RWPE1 (cell line): ENCODE measurements at regions not wholly inside any gene's neighbourhood (a gene's known extent, or its start where the extent isn't known, plus 50 kb on each side); places are given as distances from the start of the nearest gene placed in this dataset.
A peak's percentile ranks its signal among the peaks of the same experiment; 100 is the strongest.

ENCODE experiments used
- CTCF ChIA-PET: fragments of 350-600 bp; sonication (Branson Sonifier 250); formaldehyde crosslinking; extraction: SDS; loops from one replicate; lab custom pipeline; 2021; lab: Yijun Ruan, JAX
- POLR2A ChIA-PET: fragments of 400-600 bp; formaldehyde crosslinking; extraction: SDS; loops from one replicate; lab custom pipeline; 2020; ENCODE audit warnings: antibody characterized with exemption; ENCODE audit not compliant: low non-redundant PET; lab: Yijun Ruan, JAX
- DNase-seq: peaks from one replicate; pipeline ENCODE4 v3.0.0; 2012; ENCODE audit warnings: low spot score
- H3K27ac ChIP-seq: fragments of 450-650 bp; 2 replicates; pipeline ENCODE4 v1.5.1; 2017
- TF ChIP-seq, protein P1 (sequence below): fragments of 450-650 bp; conservative IDR thresholded peaks from 2 replicates; pipeline ENCODE4 v1.5.1; 2017; ENCODE audit warnings: low read depth, mild to moderate bottlenecking

DNA sequence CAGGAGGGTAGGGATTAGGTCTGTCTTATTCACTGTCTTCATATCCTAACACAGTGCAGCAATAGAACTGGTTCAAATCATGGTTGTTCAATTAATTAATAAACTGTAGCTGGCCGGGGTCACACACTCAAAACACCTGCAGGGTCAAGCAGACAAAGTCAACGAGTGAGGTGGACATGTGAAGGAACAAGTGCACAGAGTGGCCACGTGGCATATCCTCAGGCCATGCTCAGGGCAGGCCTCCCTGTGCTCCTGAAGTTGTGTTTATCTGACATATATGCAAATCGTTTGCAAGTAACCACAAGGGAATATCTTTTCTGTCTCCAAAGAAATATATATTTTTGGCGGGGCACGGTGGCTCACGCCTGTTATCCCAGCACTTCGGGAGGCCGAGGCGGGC, 98.5 kb upstream of the ZMIZ1 start:
- ChIA-PET CTCF (interaction anchor here (1.8 kb wide), 1 partner anchor 11 kb away, joined by 4 read pairs; no protein-coding TSS in a partner anchor), POLR2A (no interaction called here)
- H3K27ac ChIP-seq: no peak overlapping the region
- TF ChIP-seq, protein P1, sequence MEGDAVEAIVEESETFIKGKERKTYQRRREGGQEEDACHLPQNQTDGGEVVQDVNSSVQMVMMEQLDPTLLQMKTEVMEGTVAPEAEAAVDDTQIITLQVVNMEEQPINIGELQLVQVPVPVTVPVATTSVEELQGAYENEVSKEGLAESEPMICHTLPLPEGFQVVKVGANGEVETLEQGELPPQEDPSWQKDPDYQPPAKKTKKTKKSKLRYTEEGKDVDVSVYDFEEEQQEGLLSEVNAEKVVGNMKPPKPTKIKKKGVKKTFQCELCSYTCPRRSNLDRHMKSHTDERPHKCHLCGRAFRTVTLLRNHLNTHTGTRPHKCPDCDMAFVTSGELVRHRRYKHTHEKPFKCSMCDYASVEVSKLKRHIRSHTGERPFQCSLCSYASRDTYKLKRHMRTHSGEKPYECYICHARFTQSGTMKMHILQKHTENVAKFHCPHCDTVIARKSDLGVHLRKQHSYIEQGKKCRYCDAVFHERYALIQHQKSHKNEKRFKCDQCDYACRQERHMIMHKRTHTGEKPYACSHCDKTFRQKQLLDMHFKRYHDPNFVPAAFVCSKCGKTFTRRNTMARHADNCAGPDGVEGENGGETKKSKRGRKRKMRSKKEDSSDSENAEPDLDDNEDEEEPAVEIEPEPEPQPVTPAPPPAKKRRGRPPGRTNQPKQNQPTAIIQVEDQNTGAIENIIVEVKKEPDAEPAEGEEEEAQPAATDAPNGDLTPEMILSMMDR: no peak
- DNase-seq: no peak

DNA sequence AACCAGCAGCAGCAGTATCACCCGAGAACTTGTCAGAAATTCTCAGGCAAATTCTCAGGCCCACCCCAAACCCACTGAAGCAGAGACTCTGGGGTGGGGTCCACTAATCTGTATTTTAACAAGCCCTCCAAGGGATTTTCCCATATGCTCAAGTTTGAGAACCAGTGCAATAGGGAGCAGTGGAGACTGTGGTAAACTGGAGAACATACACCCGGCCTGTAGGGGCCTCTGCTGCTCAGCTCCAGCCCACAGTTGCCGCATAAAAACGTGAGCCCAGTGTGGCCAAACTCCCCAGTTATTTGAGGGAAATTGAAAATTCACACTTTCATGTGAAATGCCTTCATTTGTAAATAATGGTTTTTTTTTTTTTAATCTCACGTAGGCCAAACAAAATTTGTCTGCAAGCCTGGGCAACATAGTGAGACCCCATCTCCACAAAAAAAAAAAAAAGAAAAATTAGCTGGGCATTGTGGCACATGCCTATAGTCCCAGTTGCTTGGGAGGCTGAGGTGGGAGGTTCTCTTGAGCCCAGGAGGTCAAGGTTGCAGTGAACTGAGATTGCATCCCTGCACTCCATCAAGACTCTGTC, 97.6 kb upstream of the ZMIZ1 start:
- POLR2A ChIA-PET: no interaction called here

GRCh38 chr10:78972160-78972946, 96.4 kb upstream of the ZMIZ1 start:
- POLR2A ChIA-PET: no interaction called here
- DNase-seq: no peak
- peak overlapping the region; percentile 98 for H3K27ac ChIP-seq
- CTCF ChIA-PET: interaction anchor here (0.6 kb wide), 1 partner anchor 1799 kb away, joined by 3 read pairs; no protein-coding TSS in a partner anchor
- TF ChIP-seq, protein P1: no peak

More for the DNA sequence above, 97.6 kb upstream of the ZMIZ1 start:
- DNase-seq: no peak
- CTCF ChIA-PET: interaction anchor here (0.6 to 1.8 kb wide), 2 partner anchors 12 to 244 kb away, joined by 3 to 4 read pairs; no protein-coding TSS in a partner anchor
- H3K27ac ChIP-seq: no peak overlapping the region
- TF ChIP-seq, protein P1: no peak

GRCh38 chr10:78972947-78973900, 95.5 kb upstream of the ZMIZ1 start:
- peak overlapping the region; percentile 98 for H3K27ac ChIP-seq
- POLR2A ChIA-PET: interaction anchor here (0.6 to 0.9 kb wide), 4 partner anchors 8 to 177 kb away, joined by 3 to 5 read pairs (median 4); no protein-coding TSS in a partner anchor
- TF ChIP-seq, protein P1: no peak
- peak; percentile 99 for DNase-seq
- CTCF ChIA-PET: interaction anchor here (0.6 to 1.1 kb wide), 3 partner anchors 27 to 276 kb away, joined by 3 to 4 read pairs (median 3); no protein-coding TSS in a partner anchor

DNA sequence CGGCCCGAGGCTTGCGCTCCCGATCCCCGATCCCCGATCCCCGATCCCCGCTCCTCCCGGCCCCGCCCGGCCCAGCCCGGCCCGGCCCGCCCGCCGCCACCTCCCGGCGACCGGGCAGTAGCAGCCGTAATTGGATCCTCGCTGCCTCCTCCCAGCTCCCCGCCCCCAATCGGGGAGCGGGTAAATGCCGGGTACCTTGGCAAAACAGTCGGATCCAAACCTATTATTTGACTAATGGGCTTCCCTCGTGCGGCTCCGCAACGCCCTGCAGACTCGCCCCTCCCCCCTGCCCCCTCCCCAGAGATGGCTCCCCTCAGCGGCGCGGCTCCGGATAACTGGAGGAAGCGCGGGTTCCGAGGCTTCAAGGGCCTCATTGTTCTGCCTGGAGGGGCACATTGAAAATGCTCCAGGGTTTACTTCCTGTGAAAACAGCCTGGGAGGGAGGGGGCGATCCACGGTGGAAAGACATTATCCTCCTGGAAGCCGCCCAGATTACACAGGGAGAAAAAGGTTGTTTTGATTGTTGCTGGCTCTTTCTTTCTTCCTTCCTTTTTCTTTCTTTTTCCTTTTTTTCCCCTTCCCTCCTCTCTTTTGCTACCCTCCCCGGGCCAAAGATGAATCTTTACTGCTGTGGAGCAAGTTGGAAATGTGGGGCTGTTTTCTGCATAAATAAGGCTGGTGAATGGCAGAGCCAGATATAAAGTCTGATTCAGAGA, 94.7 kb upstream of the ZMIZ1 start:
- peak; percentile 88 for DNase-seq
- H3K27ac ChIP-seq: peak overlapping the region; percentile 98
- ChIA-PET CTCF (interaction anchor here (0.6 to 1.7 kb wide), 14 partner anchors 9 to 275 kb away, joined by 3 to 7 read pairs (median 3); no protein-coding TSS in a partner anchor), POLR2A (interaction anchor here (0.6 to 0.9 kb wide), 3 partner anchors 9 to 24 kb away, joined by 3 to 5 read pairs (median 4); no protein-coding TSS in a partner anchor)
- TF ChIP-seq, protein P1: no peak
